ENCODE measurements at regions not wholly inside any gene's neighbourhood (a gene's known extent, or its start where the extent isn't known, plus 50 kb on each side); places are given as distances from the start of the nearest gene placed in this dataset.

DNA sequence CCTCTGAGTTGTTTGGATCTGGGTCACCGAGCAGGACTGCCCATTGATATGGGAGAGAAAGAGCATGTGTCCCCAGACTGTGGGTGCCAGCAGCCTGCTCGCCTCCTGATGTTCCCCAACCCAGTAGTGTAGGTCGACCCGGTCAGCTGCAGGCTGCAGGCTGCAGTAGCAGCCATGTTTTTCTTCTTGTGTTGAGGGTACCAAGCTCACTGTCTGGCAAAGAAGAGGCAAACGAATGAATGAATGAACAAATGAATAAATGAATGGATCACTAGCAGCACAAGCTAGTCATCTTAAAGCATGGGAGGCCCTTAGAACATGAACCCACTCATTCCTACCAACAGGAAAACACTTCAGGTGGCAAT lies 293.2 kb downstream of the SOX9 start:
- DNase-seq: no peak

DNA sequence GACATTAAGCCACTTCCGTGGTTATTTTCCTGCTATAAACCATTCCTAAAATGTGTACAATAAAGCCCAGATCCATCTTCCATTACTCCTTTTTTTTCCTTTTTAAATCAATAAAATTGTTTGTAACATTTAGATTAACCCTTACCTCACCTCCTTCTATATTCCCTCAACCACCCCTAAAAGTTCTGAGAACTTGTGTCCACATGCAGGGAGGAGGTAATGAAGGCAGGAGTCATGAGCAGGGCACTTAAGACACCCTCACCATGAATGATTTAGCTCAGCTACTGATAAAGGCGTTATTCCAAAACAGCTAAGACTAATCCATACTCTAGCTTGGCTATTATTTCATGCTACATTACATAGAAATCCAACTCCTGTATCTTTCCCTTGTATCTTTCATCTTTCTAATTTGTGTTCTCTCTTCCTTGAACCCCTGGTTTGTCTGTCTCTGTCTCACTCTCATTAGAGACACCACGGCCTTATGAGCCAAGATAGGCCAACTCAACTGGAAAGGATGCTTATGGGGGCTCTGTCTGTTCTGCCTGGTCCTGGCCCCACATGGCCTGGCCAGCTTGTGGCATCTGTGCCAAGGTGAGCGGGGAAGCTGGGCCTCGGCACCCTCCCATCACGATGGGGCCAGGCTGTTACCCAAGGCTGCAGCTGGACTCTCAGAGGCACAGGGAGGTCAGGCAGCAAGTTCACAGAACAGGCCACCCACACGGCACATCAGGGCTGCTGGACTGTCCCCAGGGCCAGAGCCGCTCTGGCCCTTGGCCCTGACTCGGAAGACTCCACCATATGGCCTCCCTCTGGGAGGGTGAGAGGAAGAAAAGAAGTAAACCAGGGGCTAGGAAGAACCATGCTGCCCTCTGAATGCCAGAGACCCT lies 294.4 kb downstream of the SOX9 start:
- no peak for DNase-seq

GRCh38 chr17:72416054-72416675 lies 295.3 kb downstream of the SOX9 start:
- DNase-seq: no peak

GRCh38 chr17:72416905-72417304 lies 296.1 kb downstream of the SOX9 start:
- no peak for DNase-seq

GRCh38 chr17:72417627-72418026 lies 296.8 kb downstream of the SOX9 start:
- no peak for DNase-seq

DNA sequence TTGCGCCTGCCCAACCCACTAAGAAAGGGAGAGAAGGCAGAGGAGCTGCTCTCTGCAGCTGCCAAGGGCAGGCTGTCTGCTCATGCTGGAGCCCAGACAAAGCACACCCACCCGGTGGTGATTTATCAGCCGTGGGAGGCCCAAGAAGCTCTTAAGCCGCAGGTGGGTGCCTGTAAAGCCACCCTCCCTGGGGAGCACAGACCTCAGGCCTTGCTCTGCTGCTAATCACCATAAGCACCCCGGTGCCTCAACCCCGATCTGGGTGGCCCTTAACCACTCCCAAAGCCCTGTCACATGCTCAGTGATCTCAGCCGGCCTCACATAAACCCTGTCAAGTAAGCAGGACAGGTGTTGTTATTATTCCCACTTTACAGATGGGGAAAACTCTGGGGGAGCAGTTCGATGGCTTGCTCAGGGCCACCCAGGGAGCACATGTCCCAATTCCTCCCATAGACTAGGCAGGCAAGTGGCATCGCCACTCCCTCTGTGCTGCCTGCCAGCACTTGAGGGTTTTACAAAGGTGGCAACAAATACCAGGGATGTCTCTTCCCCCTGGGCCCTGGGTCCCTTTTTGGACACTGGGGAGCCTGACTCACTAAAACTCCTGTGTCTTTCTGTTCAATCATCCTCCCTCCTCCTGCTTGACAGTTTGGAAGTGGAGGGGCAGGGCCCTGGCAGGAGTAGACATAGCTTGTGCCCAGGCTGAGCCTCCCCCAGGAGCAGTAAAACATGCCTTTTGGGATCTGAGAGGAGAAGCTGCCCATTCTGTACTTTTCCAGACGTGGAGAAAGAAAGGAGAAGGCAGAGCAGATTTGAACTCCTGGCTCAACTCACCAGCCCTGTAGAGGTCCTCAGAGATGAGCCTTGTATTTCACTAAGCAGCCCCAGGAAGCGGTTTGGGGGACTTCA lies 299.3 kb downstream of the SOX9 start:
- peak; percentile 20 for DNase-seq

- no peak for DNase-seq
Observed at GRCh38 chr17:72420775-72421127, 299.9 kb downstream of the SOX9 start.

GRCh38 chr17:72421128-72422092 lies 300.6 kb downstream of the SOX9 start:
- no peak for DNase-seq

GRCh38 chr17:72422204-72422504 lies 301.3 kb downstream of the SOX9 start:
- DNase-seq: no peak

DNA sequence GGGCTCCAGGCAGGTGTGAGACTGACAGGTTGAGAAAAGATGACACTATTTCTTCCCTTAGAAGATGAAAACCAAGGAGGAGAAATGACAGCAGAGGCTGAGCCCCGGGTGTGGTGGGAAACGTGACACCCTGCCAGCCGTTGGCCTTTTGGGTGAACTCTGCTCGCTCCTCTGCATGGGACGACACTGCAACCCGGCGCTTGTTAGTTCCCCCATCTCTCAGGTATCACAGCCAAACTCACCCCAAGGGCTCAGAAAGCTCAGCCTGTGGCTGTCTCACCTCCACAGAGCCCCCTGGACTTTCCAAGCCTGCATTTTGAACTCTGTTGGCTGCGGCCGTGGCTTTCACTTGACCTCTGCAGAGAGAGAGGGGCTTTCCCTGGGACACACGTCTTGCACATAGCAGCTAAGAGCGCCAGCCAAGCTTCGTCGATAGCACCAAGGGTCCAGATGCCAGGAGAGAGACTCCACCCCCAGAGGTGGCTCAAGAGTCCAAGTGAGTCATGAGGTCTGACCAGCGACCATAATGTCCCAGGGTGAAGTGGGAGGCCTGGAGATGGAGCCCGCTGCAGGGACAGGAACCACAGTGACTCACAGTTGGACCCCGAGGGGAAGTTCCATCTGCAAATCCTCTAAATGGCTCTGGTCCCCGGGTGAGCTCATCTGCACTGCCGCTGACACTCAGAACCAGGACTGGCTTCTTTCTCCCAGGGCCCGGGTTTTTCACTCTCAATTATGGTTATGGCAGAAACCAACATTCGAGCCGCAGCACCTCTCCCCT lies 301.9 kb downstream of the SOX9 start:
- no peak for DNase-seq

GRCh38 chr17:72423286-72423589 lies 302.4 kb downstream of the SOX9 start:
- DNase-seq: no peak

- DNase-seq: no peak
Observed at GRCh38 chr17:72423718-72424117, 302.9 kb downstream of the SOX9 start.

DNA sequence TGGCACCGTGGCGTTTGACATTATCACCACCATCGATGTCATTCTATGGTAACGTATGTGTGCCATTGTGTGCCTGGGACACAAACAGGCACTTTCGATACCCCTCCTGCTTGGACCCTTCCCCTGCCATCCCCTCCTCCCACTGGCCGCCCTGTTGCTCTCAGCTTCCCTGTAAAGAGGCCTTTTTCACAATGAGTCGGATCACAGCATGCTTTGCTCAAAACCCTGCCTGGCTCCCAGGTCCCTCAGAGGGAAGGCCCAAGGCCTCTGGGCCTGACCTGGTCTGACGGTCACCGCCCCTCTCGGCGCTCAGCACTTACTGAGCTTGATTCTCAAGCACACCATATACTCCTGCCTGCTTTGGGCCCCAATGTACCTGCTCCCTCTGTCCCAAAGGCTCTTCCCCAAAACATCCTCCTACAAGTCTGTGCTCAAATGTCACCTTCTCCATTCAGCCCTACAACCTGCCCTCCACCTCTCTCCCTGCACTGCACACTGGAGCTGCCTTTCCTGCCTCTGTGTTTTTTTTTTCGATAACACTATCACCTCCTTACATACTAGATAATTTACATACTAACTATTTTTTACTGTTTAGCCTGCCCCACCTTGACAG lies 303.8 kb downstream of the SOX9 start:
- DNase-seq: no peak

DNA sequence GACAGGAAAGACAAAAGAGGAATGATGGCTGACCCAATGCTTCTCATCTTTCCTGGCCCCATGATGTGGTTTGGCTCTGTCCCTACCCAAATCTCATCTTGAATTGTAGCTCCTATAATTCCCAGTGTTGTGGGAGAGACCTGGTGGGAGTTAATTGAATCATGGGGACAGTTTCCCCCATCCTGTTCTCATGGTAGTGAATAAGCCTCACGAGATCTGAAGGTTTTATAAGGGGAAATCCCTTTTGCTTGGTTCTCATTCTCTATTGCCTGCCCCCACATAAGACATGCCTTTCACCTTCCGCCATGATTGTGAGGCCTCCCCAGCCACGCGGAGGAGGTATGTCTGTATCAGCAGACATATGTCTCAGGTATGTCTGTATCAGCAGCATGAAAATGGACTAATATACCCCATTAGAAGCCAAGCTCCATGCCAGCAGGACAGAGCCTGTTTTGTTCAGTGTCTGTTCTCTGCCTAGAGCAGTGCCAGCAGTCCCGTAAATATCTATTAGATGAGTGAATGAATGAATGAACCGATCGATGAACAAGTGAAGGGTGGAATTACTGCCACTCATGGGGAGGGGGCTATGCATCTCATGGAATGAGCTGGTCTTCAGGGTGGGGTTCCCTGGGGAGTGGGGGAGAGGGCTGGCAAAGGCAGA lies 304.4 kb downstream of the SOX9 start:
- DNase-seq: no peak

DNA sequence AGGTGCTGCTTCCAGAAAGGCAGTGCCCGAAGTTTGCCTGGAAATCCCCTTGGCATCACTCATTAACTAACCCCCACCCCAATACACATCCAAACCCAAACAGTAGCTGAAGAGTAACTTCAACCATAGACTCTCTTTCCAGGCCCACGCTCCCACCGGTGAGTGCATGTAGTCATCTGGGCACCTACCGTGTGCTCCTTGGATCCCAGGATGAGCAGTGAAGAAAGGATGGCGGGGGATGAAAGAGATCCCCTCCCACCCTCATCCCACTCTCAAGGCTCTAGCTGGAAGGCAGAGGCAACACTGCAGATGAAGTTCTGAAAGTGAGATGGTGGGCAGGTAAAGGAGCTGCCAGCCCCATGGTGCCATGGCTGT lies 305.0 kb downstream of the SOX9 start:
- DNase-seq: no peak

- no peak for DNase-seq
Observed at GRCh38 chr17:72426321-72426720, 305.5 kb downstream of the SOX9 start.

- no peak for DNase-seq
Observed at GRCh38 chr17:72426948-72427760, 306.3 kb downstream of the SOX9 start.

- DNase-seq: no peak
Observed at GRCh38 chr17:72427761-72428109, 306.9 kb downstream of the SOX9 start.

DNA sequence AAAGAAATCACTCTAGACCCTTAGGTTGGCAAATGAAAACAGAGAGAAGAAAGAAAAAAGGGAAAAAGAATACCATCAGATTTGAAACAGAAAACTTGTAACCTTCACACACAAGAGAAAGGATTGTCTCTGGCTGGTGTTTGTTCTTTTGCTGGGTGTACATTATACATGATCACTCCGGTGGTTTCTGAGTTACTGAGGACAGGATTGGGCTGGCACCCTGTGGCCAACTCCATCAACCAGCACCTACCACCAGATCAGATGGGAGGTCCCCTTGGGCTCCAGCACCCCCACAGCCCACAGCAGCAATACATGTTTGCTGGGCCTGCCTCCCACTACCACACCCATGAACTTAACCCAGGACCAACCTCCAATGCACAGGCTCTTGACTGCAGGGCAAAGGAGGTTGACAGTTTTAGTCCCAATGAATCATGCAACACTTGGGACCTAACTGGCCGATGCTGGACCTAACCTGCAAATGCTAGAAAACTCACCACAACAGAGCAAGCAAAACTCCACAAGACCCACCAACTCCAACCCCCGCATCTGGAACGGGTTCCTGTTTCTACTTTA lies 308.3 kb downstream of the SOX9 start:
- DNase-seq: no peak
